Adrenal gland (tissue), 9 donors: ENCODE measurements at regions not wholly inside any gene's neighbourhood (a gene's known extent, or its start where the extent isn't known, plus 50 kb on each side); places are given as distances from the start of the nearest gene placed in this dataset.
A peak's percentile ranks its signal among the peaks of the same experiment; 100 is the strongest.

Experiments used
- DNase-seq, 7 donors: peaks; one replicate each; pipeline ENCODE4 v3.0.0-alpha.2; 2019 to 2020
- H3K27ac ChIP-seq, 5 donors: fragments of 200-600 bp; sonication (generic) in 4 of 5; 1 replicate in 3 of 5; 2 replicates in 2 of 5; pipeline versions ENCODE4 v1.5.1 to v1.8.0; 2016 to 2020; ENCODE audit warnings: mild to moderate bottlenecking in 1 of 5
- H3K27me3 ChIP-seq: fragments of 200-600 bp; 2 replicates; pipeline ENCODE4 v1.8.0; 2021
- H3K36me3 ChIP-seq, 2 donors: fragments of 200-600 bp; replicated peaks in 1 of 2; 1 replicate in 1 of 2; 2 replicates in 1 of 2; pipeline versions ENCODE4 v1.5.1 to v1.8.0; 2018 to 2022
- H3K4me1 ChIP-seq, 2 donors: fragments of 200-600 bp; replicated peaks in 1 of 2; 1 replicate in 1 of 2; 2 replicates in 1 of 2; pipeline versions ENCODE4 v1.5.1 to v1.8.0; 2018 to 2021
- H3K4me3 ChIP-seq, 4 donors: fragments of 200-600 bp; sonication (generic) in 3 of 4; one replicate each; pipeline ENCODE4 v1.5.1; 2016 to 2018
- H3K9me3 ChIP-seq, 3 donors: fragments of 200-600 bp; sonication (generic) in 1 of 3; replicated peaks in 1 of 3; 1 replicate in 2 of 3; 2 replicates in 1 of 3; pipeline versions ENCODE4 v1.5.1 to v1.8.0; 2016 to 2021
- POLR2A ChIP-seq, 2 donors: fragments of 450-650 bp; IDR thresholded peaks; one replicate each; pipeline ENCODE4 v1.6.1; 2017; ENCODE audit warnings: antibody characterized with exemption in 2 of 2, mild to moderate bottlenecking in 2 of 2, moderate library complexity in 1 of 2
- WGBS, 4 donors: extraction: QIAGEN DNeasy Blood & Tissue Kit in 2 of 4; methylation state at CpG; one replicate each; pipeline versions ENCODE4 v1.1.5 to v1.1.7; 2013 to 2017; 5-methylcytosine and 5-hydroxymethylcytosine counted together
- intact Hi-C, 2 donors: fragments of 100-400 bp; cut with DNase I; formaldehyde crosslinking; loops; one replicate each; pipeline versions ENCODE4 v1.14.1 to v1.15.0; 2022 to 2023
- TF ChIP-seq, protein P1 (sequence below), 6 experiments: fragments of 450-650 bp in 4 of 6; fragments of 200-600 bp in 2 of 6; sonication (generic) in 1 of 6; IDR thresholded peaks; 1 replicate in 5 of 6; 2 replicates in 1 of 6; pipeline versions ENCODE4 v1.5.1 to v1.8.0; 2016 to 2021; ENCODE audit warnings: antibody characterized with exemption in 6 of 6, mild to moderate bottlenecking in 2 of 6, moderate library complexity in 1 of 6
- donor health status: healthy with polysubstance abuse.
- donor health status: Bipolar disorder and iron deficiency.
- donor health status: DM: yes; HTN: yes; CAD: no.
- donor health status: DM: no; HTN: no; CAD: no.
- donor health status: DM: no; HTN: no; CAD: no.

DNA sequence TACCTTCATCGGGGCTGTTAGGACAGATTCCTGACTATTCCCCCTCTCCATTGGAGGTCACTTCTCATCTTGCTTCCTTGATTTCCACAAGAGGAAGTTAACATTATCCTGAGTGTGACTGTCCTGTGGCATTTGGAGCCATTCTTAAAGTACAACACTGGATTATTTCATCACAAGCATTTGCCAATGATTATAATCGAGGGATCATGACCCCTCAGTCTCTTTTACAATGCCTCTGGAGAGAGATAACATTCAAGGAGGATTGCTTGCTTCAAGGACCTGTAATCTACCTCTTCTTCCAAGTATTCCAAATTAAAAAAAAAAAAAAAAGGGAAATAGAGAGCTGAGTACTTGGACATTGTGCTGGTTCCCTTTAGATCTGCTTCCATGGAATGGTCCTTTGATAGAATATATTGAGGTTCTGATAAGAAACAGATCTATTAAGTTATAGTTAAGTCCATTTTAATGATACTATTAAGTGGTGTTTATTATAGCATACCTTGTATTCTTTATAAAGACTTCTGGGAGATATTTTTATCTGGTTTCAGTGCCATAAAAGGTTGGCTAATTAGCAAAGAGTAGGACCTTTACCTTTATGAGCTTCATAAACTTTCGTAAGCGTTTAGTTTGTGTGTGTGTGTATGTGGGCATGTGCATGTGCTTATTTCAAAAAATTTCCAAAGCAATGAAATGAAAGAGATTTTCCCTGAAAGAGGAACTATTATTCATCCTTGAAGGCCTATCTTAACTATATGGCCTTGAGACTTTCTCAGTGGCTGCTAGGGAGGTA, 469.1 kb downstream of the DHX35 start:
- WGBS, 4 donors: 58 to 68% (median 61%) methylated on average over 4 of the region's 4 CpGs
- intact Hi-C loops: loop anchor here in 1 of 2 donors (10.0 kb wide), 1 partner anchor 444 kb away; no protein-coding TSS in a partner anchor
- DNase-seq: no peak
- H3K27me3 ChIP-seq: no peaks in the 10 kb centered on the region
- no peaks in the 10 kb centered on the region for H3K9me3 ChIP-seq
- no peaks in the 10 kb centered on the region for H3K36me3 ChIP-seq
- TF ChIP-seq, protein P1, sequence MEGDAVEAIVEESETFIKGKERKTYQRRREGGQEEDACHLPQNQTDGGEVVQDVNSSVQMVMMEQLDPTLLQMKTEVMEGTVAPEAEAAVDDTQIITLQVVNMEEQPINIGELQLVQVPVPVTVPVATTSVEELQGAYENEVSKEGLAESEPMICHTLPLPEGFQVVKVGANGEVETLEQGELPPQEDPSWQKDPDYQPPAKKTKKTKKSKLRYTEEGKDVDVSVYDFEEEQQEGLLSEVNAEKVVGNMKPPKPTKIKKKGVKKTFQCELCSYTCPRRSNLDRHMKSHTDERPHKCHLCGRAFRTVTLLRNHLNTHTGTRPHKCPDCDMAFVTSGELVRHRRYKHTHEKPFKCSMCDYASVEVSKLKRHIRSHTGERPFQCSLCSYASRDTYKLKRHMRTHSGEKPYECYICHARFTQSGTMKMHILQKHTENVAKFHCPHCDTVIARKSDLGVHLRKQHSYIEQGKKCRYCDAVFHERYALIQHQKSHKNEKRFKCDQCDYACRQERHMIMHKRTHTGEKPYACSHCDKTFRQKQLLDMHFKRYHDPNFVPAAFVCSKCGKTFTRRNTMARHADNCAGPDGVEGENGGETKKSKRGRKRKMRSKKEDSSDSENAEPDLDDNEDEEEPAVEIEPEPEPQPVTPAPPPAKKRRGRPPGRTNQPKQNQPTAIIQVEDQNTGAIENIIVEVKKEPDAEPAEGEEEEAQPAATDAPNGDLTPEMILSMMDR (IDR thresholded peaks at IDR 0.05): no peak
- TF ChIP-seq POLR2A (IDR thresholded peaks at IDR 0.05): no peak
- no peak overlapping the region for H3K4me3 ChIP-seq
- no peaks in the 10 kb centered on the region for H3K4me1 ChIP-seq
- no peak overlapping the region for H3K27ac ChIP-seq

DNA sequence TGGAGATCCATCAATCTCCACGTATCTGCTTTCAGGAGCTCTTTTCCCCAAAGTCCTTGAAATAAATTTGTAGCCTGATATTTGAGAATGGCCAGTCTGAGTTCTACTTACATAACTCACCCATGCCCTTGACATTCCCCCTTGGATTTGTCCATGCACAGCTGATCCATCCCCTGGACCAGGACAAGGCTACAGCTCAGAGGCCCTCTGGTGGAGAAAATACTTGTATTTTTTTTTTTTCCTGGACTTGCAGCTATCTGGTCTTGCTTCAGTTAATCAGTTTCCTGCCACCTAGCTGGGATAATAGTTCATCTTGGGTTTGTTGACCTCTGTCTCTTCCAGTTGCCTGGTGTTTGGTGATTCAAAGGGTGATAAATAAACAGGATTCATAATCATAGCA, 467.6 kb downstream of the DHX35 start:
- no peak overlapping the region for H3K4me3 ChIP-seq
- no peaks in the 10 kb centered on the region for H3K4me1 ChIP-seq
- H3K9me3 ChIP-seq: no peaks in the 10 kb centered on the region
- no peak overlapping the region for H3K27ac ChIP-seq
- no peaks in the 10 kb centered on the region for H3K27me3 ChIP-seq
- no peaks in the 10 kb centered on the region for H3K36me3 ChIP-seq
- intact Hi-C loops: loop anchor here in 1 of 2 donors (5.0 to 10.0 kb wide), 2 partner anchors 162 to 445 kb away; no protein-coding TSS in a partner anchor
- DNase-seq: peak; percentile 21 to 62 (median 42)
- TF ChIP-seq, protein P1 (IDR thresholded peaks at IDR 0.05): peak; percentile 30 to 62 (median 52)
- TF ChIP-seq POLR2A (IDR thresholded peaks at IDR 0.05): no peak
- 35 to 57% (median 36%) methylated on average over 1 of the region's 1 CpG for WGBS, 4 donors

DNA sequence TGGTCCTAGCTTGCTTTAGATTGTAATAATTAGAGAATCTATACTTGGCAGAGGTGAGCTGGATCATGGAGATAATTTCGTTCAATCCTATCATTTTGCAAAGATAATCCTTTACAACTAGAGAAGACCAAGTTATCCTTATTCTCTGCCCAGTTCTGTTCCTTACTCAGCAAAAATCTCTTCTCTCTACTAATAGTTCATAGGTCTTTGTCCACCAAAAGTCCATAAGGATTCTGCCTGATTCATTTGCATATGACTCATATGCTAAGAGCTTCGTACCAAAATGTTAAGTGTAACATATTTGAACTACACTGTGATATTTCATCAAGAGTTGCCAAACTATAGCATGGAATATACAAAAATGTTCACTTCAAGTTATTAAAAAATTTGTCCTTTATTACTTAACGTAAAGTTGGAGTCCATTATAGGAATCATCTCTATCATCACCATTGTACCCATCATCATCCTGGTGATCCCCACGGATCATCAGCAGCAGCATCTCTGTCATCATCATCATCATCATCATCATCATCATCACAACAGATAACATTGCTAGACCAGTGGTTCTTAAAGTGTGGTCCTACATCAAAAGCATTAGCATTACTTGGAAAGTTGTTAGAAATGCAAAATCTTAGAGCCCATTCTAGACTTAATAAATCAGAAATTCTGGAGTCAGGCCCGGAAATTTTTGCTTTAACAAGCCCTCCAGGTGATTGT, 463.0 kb downstream of the DHX35 start:
- H3K36me3 ChIP-seq: no peaks in the 10 kb centered on the region
- no peaks in the 10 kb centered on the region for H3K9me3 ChIP-seq
- DNase-seq: no peak
- 79 to 87% (median 81%) methylated on average over 5 of the region's 5 CpGs for WGBS, 4 donors
- no peaks in the 10 kb centered on the region for H3K4me1 ChIP-seq
- TF ChIP-seq, protein P1 (IDR thresholded peaks at IDR 0.05): no peak
- H3K27me3 ChIP-seq: no peaks in the 10 kb centered on the region
- H3K4me3 ChIP-seq: no peak overlapping the region
- intact Hi-C loops: loop anchor here in 1 of 2 donors (5.0 kb wide), 1 partner anchor 158 kb away; no protein-coding TSS in a partner anchor
- no peak overlapping the region for H3K27ac ChIP-seq

DNA sequence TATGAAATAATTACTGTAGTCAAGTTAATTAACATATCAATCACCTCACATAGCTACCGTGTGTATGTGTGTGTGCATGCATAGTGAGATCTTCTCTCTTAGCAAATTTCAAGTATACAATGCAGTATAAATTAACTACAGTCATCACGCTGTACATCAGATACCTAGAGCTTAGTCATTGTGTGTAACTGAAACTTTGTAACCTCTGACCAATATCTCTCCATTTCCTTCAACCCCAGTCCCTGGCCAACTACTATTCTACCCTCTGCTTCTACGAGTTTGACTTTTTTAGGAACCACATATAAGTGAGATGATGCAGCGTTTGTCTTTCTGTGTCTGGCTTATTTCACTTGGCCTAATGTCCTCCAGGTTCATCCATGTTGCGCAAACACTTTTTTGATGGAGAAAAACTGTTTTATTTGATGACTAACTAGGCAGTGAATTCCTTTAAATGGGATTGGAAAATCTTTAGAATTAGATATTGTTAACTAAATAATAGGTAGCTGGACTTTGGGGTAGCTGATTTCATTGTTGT, 459.5 kb downstream of the DHX35 start:
- WGBS, 4 donors: 85 to 95% (median 90%) methylated on average over 5 of the region's 5 CpGs
- DNase-seq: no peak
- no peak for TF ChIP-seq POLR2A (IDR thresholded peaks at IDR 0.05)
- TF ChIP-seq, protein P1 (IDR thresholded peaks at IDR 0.05): no peak
- H3K4me1 ChIP-seq: no peaks in the 10 kb centered on the region
- H3K27me3 ChIP-seq: no peaks in the 10 kb centered on the region
- intact Hi-C loops: no loop called here
- H3K4me3 ChIP-seq: no peak overlapping the region
- H3K27ac ChIP-seq: no peak overlapping the region
- H3K9me3 ChIP-seq: no peaks in the 10 kb centered on the region
- H3K36me3 ChIP-seq: no peaks in the 10 kb centered on the region
